Thoracic aorta (tissue), 2 donors: ENCODE measurements at regions not wholly inside any gene's neighbourhood (a gene's known extent, or its start where the extent isn't known, plus 50 kb on each side); places are given as distances from the start of the nearest gene placed in this dataset.

ENCODE experiments used
- ATAC-seq: fragments of 150-250 bp; one replicate; pipeline ENCODE4 v1.8.0; 2017; ENCODE audit warnings: low read depth; ENCODE audit not compliant: insufficient number of reproducible peaks, low FRiP score
- DNase-seq: peaks from one replicate; pipeline ENCODE4 v3.0.0-alpha.2; 2020; ENCODE audit warnings: low spot score
- H3K27ac ChIP-seq, 2 donors: fragments of 200-600 bp; sonication (generic); 1 replicate in 1 of 2; 2 replicates in 1 of 2; pipeline ENCODE4 v1.5.1; 2016; ENCODE audit warnings: mild to moderate bottlenecking in 2 of 2, moderate library complexity in 2 of 2
- H3K27me3 ChIP-seq: fragments of 200-600 bp; sonication (generic); replicated peaks from 2 replicates; pipeline ENCODE4 v1.6.0; 2016; ENCODE audit warnings: mild to moderate bottlenecking; ENCODE audit not compliant: insufficient read depth
- H3K36me3 ChIP-seq: fragments of 200-600 bp; sonication (generic); one replicate; pipeline ENCODE4 v1.5.1; 2016
- H3K4me1 ChIP-seq, 2 donors: fragments of 200-600 bp; sonication (generic); 1 replicate in 1 of 2; 2 replicates in 1 of 2; pipeline versions ENCODE4 v1.5.1 to v1.6.0; 2016; ENCODE audit warnings: low read depth in 2 of 2, mild to moderate bottlenecking in 1 of 2; ENCODE audit not compliant: control insufficient read depth in 1 of 2
- H3K4me3 ChIP-seq: fragments of 200-600 bp; sonication (generic); 2 replicates; pipeline ENCODE4 v1.5.1; 2016; ENCODE audit warnings: mild to moderate bottlenecking
- H3K9me3 ChIP-seq: fragments of 200-600 bp; sonication (generic); 2 replicates; pipeline ENCODE4 v1.5.1; 2016
- TF ChIP-seq, protein P1 (sequence below): fragments of 200-600 bp; sonication (generic); IDR thresholded peaks from one replicate; pipeline ENCODE4 v1.5.1; 2019; ENCODE audit warnings: antibody characterized with exemption

DNA sequence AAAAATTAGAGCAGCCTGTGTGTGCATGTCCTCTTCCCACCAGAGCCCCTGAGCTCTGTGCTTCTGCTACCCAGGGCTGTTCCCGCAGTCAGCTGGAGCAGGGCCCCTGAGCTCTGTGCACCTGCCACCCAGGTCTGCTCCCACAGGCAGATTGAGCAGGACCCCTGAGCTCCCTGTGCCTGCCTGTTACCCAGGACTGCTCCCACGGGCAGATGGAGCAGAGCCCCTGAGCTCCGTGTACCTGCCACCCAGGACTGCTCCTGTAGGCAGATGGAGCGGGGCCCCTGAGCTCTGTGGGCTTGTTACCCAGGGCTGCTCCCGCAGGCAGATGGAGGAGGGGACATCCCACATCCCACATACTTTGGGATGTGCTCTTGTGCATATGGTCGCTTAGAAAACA lies 186.8 kb upstream of the SOX1 start:
- no peaks in the 10 kb centered on the region for H3K9me3 ChIP-seq
- H3K36me3 ChIP-seq, result no peaks in the 10 kb centered on the region
- ATAC-seq, result no peak
- no peak overlapping the region for H3K27ac ChIP-seq
- H3K4me3 ChIP-seq, result no peak overlapping the region
- TF ChIP-seq, protein P1, sequence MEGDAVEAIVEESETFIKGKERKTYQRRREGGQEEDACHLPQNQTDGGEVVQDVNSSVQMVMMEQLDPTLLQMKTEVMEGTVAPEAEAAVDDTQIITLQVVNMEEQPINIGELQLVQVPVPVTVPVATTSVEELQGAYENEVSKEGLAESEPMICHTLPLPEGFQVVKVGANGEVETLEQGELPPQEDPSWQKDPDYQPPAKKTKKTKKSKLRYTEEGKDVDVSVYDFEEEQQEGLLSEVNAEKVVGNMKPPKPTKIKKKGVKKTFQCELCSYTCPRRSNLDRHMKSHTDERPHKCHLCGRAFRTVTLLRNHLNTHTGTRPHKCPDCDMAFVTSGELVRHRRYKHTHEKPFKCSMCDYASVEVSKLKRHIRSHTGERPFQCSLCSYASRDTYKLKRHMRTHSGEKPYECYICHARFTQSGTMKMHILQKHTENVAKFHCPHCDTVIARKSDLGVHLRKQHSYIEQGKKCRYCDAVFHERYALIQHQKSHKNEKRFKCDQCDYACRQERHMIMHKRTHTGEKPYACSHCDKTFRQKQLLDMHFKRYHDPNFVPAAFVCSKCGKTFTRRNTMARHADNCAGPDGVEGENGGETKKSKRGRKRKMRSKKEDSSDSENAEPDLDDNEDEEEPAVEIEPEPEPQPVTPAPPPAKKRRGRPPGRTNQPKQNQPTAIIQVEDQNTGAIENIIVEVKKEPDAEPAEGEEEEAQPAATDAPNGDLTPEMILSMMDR, result no peak
- no peaks in the 10 kb centered on the region for H3K4me1 ChIP-seq
- H3K27me3 ChIP-seq, result no peaks in the 10 kb centered on the region
- DNase-seq, result no peak

DNA sequence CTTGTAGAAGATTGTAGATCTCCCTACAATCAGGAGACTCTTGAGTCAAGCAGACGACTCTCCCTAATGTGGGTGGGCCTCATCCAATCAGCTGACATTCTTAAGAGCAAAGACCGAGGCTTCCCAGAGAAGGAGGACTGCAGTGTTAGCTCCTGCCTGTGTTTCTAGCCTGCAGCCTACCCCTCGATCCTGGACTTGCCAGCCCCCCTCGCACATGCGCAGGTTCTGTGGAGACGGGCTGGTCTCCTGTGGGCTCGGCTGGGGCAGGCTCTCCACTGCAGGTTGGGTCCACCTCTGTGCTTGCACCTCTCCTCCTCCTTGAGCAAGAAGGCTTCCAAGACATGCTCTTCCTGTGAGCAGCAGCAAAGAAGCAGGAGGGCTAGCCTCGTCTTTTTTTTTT lies 185.2 kb upstream of the SOX1 start:
- Histone ChIP-seq H3K4me1 (no peaks in the 10 kb centered on the region), H3K9me3 (no peaks in the 10 kb centered on the region), H3K27me3 (no peaks in the 10 kb centered on the region), H3K4me3 (no peak overlapping the region), H3K27ac (no peak overlapping the region), H3K36me3 (no peaks in the 10 kb centered on the region)
- ATAC-seq (no peak), DNase-seq (no peak)
- TF ChIP-seq, protein P1, result no peak

DNA sequence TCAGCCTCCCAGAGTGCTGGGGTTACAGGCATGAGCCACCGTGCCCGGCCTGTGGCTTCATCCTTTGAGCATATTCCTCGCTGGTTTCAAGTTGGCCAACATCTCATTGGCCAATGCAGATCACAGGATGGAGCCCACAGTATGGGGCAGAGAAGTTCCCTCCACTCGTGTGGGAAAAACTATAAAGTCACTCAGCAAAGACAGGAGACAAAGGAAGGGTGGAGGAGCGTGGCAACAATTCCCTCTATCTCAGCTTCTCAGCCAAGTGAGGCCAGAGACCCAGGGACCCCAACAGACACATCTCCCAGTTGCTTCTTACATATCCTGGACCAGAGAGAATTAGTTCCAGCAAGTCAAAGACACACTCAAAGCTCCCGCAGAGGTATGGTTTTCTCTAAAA lies 184.6 kb upstream of the SOX1 start:
- Histone ChIP-seq H3K36me3 (no peaks in the 10 kb centered on the region), H3K9me3 (no peaks in the 10 kb centered on the region), H3K27ac (no peak overlapping the region), H3K4me1 (no peaks in the 10 kb centered on the region), H3K4me3 (no peak overlapping the region), H3K27me3 (no peaks in the 10 kb centered on the region)
- no peak for DNase-seq
- TF ChIP-seq, protein P1, result no peak
- ATAC-seq, result no peak

DNA sequence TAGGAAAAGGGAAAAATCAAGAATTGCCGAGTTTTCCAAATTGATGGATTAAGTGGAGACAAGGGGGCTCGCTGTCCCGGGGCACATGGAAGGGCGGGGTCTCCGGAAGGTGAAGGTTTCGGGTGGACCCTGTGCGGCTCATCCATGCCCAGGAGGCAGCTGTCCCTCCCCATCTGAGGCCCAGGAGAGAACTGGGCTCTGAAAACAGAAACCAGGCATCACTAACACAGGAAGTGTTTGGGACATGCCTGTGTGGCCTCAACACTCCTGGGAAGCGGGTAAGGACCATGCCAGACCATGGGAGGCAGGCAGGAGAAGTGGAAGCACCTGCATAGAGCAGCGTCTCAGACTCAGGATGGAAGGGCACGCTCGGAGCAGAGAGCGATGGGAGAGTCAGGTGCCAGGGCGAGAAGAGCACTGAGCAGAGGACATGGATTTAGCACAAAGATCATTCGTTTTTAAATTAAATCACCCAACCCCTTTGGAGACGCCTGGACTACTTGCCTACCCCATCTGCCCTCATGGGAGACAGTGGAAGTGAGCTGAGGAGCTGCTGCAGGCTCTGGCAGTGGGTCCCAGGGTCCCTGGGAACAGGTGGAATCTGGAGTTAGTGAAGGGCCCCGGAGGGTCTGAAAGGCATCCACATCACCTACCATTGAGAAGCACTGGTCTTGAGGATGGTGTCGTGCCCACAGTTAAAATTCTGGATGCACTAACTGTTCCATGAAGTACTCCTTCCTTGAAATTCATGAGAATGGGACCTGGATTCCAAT lies 183.2 kb upstream of the SOX1 start:
- DNase-seq, result no peak
- ATAC-seq, result no peak
- no peak overlapping the region for H3K27ac ChIP-seq
- H3K4me1 ChIP-seq, result no peaks in the 10 kb centered on the region
- TF ChIP-seq, protein P1, result no peak
- no peak overlapping the region for H3K4me3 ChIP-seq
- H3K36me3 ChIP-seq, result no peaks in the 10 kb centered on the region
- H3K9me3 ChIP-seq, result no peaks in the 10 kb centered on the region
- H3K27me3 ChIP-seq, result no peaks in the 10 kb centered on the region

DNA sequence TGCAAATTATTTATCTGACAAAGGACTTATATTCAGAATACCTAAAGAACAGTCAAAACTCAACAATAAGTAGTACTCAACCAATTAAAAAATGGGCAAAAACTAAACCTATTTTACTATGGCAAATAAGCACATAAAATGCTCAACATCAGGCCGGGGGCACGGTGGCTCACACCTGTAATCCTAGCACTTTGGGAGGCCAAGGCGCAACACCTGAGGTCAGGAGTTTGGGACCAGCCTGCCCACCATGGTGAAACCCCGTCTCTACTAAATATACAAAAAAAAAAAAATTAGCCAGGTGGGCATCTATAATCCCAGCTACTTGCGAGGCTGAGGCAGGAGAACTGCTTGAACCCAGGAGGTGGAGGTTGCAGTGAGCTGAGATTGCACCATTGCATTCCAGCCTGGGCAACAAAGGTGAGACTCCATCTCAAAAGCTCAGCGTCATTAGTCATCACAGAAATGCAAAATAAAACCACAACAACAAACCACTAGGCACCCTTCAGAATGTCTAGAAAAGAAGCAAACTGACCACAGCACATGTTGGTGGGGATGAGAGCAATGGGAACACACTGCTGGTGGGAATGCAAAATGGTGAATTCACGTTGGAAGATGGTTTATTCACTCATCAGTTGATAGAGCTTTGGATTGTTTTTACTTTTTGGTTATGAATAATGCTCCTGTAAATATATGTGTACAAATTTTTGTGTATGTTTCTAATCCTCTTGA lies 180.6 kb upstream of the SOX1 start:
- Histone ChIP-seq H3K27me3 (no peaks in the 10 kb centered on the region), H3K27ac (no peak overlapping the region), H3K4me3 (no peak overlapping the region), H3K36me3 (no peaks in the 10 kb centered on the region), H3K9me3 (no peaks in the 10 kb centered on the region), H3K4me1 (no peaks in the 10 kb centered on the region)
- DNase-seq, result no peak
- ATAC-seq, result no peak
- TF ChIP-seq, protein P1, result no peak
